NB4 (cell line): ENCODE measurements at regions not wholly inside any gene's neighbourhood (a gene's known extent, or its start where the extent isn't known, plus 50 kb on each side); places are given as distances from the start of the nearest gene placed in this dataset.

Source experiments
- CTCF ChIP-seq: IDR thresholded peaks from one replicate; pipeline ENCODE4 v1.5.1; 2012; ENCODE audit warnings: low read depth, low read length
- MAX ChIP-seq: IDR thresholded peaks from 2 replicates; pipeline ENCODE4 v1.6.1; 2011; ENCODE audit warnings: low read depth, low read length
- POLR2A ChIP-seq: IDR thresholded peaks from 2 replicates; pipeline ENCODE4 v1.6.1; 2011; ENCODE audit warnings: mild to moderate bottlenecking; ENCODE audit not compliant: insufficient read length; ENCODE audit errors: extremely low read depth

GRCh38 chr7:156029460-156030007 lies 217.3 kb upstream of the SHH start:
- TF ChIP-seq CTCF (no peak), POLR2A (no peak), MAX (no peak)
